Ascending aorta (tissue), 2 donors: ENCODE measurements at regions not wholly inside any gene's neighbourhood (a gene's known extent, or its start where the extent isn't known, plus 50 kb on each side); places are given as distances from the start of the nearest gene placed in this dataset.

Experiments
- DNase-seq, 2 donors: peaks; one replicate each; pipeline ENCODE4 v3.0.0-alpha.2; 2019; ENCODE audit warnings: low spot score in 2 of 2
- H3K27ac ChIP-seq, 2 donors: fragments of 200-600 bp; sonication (generic); one replicate each; pipeline ENCODE4 v1.5.1; 2016 to 2017; ENCODE audit warnings: mild to moderate bottlenecking in 1 of 2
- H3K27me3 ChIP-seq: fragments of 200-600 bp; sonication (generic); one replicate; pipeline ENCODE4 v1.5.1; 2017
- H3K36me3 ChIP-seq, 2 donors: fragments of 200-600 bp; sonication (generic); one replicate each; pipeline ENCODE4 v1.5.1; 2016
- H3K4me1 ChIP-seq, 2 donors: fragments of 200-600 bp; sonication (generic); one replicate each; pipeline ENCODE4 v1.5.1; 2016 to 2017; ENCODE audit warnings: mild to moderate bottlenecking in 1 of 2
- H3K4me3 ChIP-seq, 2 donors: fragments of 200-600 bp; sonication (generic); one replicate each; pipeline ENCODE4 v1.5.1; 2016 to 2017; ENCODE audit warnings: mild to moderate bottlenecking in 1 of 2
- H3K9me3 ChIP-seq, 2 donors: fragments of 200-600 bp; sonication (generic); one replicate each; pipeline ENCODE4 v1.5.1; 2016
- intact Hi-C: fragments of 100-400 bp; cut with DNase I; formaldehyde crosslinking; loops from one replicate; pipeline ENCODE4 v1.15.1; 2023
- TF ChIP-seq, protein P1 (sequence below), 3 experiments: fragments of 200-600 bp in 2 of 3; fragments of 450-650 bp in 1 of 3; sonication (generic) in 2 of 3; IDR thresholded peaks; one replicate each; pipeline ENCODE4 v1.5.1; 2016 to 2019; ENCODE audit warnings: antibody characterized with exemption in 3 of 3, mild to moderate bottlenecking in 1 of 3, moderate library complexity in 1 of 3

DNA sequence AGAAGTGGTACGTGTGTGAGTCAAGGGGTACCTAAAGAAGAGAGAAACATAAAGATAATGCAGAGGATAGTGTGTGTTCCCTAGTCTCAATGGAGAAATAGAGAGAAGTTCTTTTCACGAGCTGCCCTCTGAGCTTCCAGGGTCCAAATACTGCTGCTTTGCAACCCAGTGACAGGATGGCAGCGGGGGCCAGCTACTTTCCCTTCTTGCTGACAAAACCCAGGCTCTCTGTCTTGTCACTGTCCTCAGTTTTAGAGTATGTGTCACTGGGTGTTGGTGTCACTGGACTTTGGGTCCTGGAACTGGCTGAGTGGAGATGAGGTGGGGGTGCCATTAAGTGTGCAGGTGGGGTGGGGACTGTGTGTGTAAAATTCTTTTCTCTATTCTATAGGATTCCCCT is 265.6 kb downstream of the CDC5L start:
- no peaks in the 10 kb centered on the region for H3K9me3 ChIP-seq
- no peaks in the 10 kb centered on the region for H3K27me3 ChIP-seq
- H3K4me1 ChIP-seq: peaks cover 0 to 5% of the 10 kb centered on the region in 2 donors
- TF ChIP-seq, protein P1, sequence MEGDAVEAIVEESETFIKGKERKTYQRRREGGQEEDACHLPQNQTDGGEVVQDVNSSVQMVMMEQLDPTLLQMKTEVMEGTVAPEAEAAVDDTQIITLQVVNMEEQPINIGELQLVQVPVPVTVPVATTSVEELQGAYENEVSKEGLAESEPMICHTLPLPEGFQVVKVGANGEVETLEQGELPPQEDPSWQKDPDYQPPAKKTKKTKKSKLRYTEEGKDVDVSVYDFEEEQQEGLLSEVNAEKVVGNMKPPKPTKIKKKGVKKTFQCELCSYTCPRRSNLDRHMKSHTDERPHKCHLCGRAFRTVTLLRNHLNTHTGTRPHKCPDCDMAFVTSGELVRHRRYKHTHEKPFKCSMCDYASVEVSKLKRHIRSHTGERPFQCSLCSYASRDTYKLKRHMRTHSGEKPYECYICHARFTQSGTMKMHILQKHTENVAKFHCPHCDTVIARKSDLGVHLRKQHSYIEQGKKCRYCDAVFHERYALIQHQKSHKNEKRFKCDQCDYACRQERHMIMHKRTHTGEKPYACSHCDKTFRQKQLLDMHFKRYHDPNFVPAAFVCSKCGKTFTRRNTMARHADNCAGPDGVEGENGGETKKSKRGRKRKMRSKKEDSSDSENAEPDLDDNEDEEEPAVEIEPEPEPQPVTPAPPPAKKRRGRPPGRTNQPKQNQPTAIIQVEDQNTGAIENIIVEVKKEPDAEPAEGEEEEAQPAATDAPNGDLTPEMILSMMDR (IDR thresholded peaks at IDR 0.05): no peak
- no peaks in the 10 kb centered on the region for H3K36me3 ChIP-seq
- H3K4me3 ChIP-seq: no peak overlapping the region
- no peak for DNase-seq
- no peak overlapping the region for H3K27ac ChIP-seq
- intact Hi-C loops: no loop called here

DNA sequence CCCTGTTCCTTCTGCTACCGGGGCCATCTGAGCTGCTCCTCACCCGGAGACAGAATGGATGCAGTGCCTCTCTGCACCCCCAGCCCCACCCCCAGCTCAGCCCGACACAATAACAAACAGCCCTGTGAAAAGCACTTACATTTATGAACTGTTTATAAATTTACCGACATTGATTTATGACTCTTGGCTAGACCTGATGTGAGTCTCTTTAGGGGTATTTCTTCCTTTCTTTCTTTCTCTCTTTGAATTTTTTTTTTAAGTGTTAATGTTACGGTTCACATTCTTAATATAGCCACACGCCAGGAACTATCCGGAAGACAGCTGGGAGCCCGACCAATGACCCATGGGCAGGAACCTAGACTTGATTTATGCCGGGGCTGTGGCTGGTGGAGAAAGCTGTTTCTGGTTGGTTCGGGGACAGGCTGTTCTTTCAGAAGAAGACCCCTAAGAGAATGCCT is 266.3 kb downstream of the CDC5L start:
- TF ChIP-seq, protein P1 (IDR thresholded peaks at IDR 0.05): no peak
- no peak overlapping the region for H3K4me3 ChIP-seq
- no peak for DNase-seq
- no peaks in the 10 kb centered on the region for H3K36me3 ChIP-seq
- H3K27ac ChIP-seq: no peak overlapping the region
- H3K27me3 ChIP-seq: no peaks in the 10 kb centered on the region
- H3K9me3 ChIP-seq: no peaks in the 10 kb centered on the region
- peaks cover 0 to 5% of the 10 kb centered on the region in 2 donors for H3K4me1 ChIP-seq
- intact Hi-C loops: loop anchor here (2.0 kb wide), 1 partner anchor 1061 kb away; no protein-coding TSS in a partner anchor

DNA sequence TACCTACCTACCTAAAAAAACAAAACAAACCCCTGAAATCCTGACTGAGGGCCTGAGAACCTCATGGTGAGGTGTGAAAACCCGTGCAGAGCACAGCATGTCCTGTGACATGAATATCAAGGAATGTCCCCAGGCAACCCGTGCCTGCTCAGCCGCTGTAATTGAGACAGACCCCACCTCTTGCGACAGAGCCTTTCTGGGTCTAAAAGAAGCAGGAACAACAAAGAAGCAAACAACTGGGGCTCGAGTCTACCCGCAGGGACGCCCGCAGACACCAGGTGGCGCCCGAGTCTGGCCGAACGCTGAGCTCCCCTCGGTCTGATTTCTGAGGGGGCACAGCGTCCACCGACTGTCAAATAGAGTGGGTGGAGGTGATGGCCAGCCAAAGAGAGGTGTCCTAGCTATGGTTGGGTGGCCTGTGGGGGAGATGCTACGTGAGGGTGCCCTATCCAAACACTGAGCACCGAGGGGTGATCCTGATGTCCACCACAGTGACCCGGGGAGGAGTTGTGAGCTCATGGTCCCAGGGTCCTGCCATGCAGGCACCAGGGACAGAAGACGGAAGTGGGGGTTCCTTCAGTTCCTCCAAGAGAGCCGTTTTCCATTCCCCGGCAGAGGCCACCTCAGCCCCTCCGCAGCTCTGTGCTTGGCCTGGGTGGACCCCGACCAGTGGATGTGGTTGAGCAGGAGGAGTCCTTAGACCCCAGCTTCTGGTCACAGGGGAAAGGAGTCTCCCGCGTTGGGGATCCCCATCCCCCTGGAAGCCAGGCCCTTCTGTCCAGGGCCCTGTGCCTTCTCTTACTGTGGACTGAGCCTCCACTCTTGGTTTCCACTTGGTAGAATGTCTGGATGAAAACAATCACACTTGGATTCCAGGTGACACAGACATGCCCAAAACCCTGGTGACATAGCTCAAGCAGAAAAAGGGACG is 268.2 kb downstream of the CDC5L start:
- peak; percentile 66 to 87 for DNase-seq

DNA sequence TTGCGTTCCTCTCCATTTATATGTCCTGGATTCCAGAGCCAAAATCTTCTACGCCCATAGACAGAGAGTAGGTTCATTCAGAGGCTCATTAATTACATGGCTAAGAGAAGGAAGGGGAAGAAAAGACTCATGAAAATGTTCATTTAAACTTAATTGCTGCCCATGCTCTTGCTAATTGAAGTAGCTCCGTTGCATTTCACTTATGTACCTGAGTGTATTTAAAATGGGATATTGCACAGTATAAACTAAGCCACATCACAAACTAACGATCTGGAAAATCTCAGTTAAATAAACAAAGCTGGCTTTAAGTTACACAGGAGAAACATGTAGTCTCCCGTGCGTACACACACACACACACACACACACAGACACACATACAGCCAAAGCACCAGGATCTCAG is 269.2 kb downstream of the CDC5L start:
- TF ChIP-seq, protein P1 (IDR thresholded peaks at IDR 0.05): no peak
- H3K27ac ChIP-seq: no peak overlapping the region
- DNase-seq: no peak
- no peak overlapping the region for H3K4me3 ChIP-seq
- intact Hi-C loops: loop anchor here (5.0 kb wide), 1 partner anchor 1266 kb away; no protein-coding TSS in a partner anchor
- no peaks in the 10 kb centered on the region for H3K27me3 ChIP-seq
- H3K36me3 ChIP-seq: no peaks in the 10 kb centered on the region
- peaks cover 0 to 5% of the 10 kb centered on the region in 2 donors for H3K4me1 ChIP-seq
- no peaks in the 10 kb centered on the region for H3K9me3 ChIP-seq

More for the DNA sequence above, 268.2 kb downstream of the CDC5L start:
- Histone ChIP-seq H3K9me3 (no peaks in the 10 kb centered on the region), H3K27me3 (no peaks in the 10 kb centered on the region), H3K4me1 (peaks cover 0 to 5% of the 10 kb centered on the region in 2 donors), H3K27ac (no peak overlapping the region), H3K36me3 (no peaks in the 10 kb centered on the region), H3K4me3 (no peak overlapping the region)
- TF ChIP-seq, protein P1 (IDR thresholded peaks at IDR 0.05): peak; percentile 65 to 87 (median 87)
- intact Hi-C loops: loop anchor here (2.0 to 5.0 kb wide), 2 partner anchors 1059 to 1267 kb away; no protein-coding TSS in a partner anchor

GRCh38 chr6:44657206-44657819 is 269.8 kb downstream of the CDC5L start:
- Histone ChIP-seq H3K27me3 (no peaks in the 10 kb centered on the region), H3K4me1 (peaks cover 0 to 5% of the 10 kb centered on the region in 2 donors), H3K36me3 (no peaks in the 10 kb centered on the region), H3K27ac (no peak overlapping the region), H3K9me3 (no peaks in the 10 kb centered on the region), H3K4me3 (no peak overlapping the region)
- TF ChIP-seq, protein P1 (IDR thresholded peaks at IDR 0.05): no peak
- no peak for DNase-seq
- intact Hi-C loops: loop anchor here (5.0 kb wide), 1 partner anchor 1265 kb away; no protein-coding TSS in a partner anchor
